ENCODE measurements at regions not wholly inside any gene's neighbourhood (a gene's known extent, or its start where the extent isn't known, plus 50 kb on each side); places are given as distances from the start of the nearest gene placed in this dataset.

DNA sequence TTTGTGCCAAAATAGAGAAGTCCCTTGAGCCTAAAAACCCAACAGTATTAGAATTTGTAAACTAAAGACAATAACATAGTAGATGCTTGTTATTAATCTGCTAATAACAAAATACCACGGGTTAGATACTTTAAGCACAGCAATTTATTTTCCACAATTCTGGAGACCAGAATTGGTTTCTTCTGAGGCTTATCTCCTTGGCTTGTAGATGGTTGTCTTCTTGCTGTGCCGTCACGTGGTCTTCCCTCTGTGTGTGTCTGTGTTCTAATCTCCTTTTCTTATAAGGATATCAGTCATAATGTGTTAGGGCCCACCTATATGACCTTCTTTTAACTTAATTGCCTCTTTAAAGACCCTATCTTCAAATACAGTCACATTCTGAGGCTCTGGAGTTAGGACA, 260.1 kb downstream of the CYRIA start:
- Mint-ChIP-seq H3K4me1 (no peaks in the 10 kb centered on the region), H3K36me3 (ENCODE audit: low read depth) (no peaks in the 10 kb centered on the region), H3K27ac (no peak overlapping the region), H3K27me3 (no peaks in the 10 kb centered on the region), H3K4me3 (no peak overlapping the region)
- ATAC-seq = no peak
- no peaks in the 10 kb centered on the region for H3K9me3 ChIP-seq (ENCODE audit: control insufficient read depth, low read length, poor library complexity, severe bottlenecking)
- no peak for DNase-seq

DNA sequence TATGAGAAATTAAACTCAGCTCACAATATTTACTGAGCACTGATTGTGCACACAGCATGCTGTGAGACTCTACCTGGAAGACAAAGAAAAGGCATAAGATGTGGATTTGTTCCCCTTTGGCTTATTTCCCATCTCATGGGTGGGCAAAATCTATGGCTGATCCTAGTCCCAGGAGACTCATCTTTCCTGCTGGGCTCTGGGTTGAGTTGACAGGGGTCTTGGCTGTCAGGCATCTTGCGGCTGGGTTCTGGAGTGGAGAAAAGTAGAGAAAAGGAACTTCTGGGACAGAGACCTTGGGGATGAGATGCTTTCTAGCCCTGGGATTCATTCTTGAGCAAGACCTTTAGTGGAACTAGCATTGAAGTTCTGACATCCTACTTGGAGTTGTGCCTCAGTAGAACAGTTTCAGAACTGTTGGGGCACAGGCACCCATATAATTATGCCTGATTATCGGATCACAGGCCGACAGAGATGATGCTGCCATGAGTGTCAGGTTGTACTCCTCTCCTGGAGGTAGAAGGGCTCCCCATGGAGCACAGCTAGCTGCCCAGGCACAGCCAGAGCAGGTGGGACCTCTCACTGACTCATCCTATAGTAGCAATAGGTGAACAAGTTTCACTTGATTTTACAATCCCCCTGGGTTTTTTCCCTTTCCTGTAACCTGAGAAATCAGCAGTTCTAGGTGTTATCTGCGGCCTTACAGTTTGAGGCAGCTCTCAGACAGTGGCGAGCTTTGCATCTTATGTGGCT, 260.9 kb downstream of the CYRIA start:
- Mint-ChIP-seq H3K4me1 (no peaks in the 10 kb centered on the region), H3K36me3 (ENCODE audit: low read depth) (no peaks in the 10 kb centered on the region), H3K27ac (no peak overlapping the region), H3K4me3 (no peak overlapping the region), H3K27me3 (no peaks in the 10 kb centered on the region)
- no peaks in the 10 kb centered on the region for H3K9me3 ChIP-seq (ENCODE audit: control insufficient read depth, low read length, poor library complexity, severe bottlenecking)
- DNase-seq (no peak), ATAC-seq (no peak)

DNA sequence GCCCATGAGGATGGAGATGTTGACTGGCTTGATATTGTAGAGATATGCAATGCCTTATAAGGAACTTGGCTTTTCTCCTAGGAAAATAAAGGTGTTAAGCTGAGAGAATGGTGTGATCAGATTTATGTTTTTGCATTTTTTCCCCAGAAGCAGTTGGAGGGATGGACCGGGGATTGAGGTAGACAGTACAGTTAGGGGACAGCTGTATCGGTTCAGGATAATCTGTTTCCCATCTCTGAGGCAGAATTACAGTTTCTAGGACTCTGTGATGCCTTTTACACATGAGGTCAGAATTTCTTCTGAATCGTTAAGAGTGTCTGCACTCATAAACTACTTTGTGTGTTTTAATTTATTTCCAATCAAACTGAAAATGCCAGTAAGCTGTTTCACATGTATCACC, 261.5 kb downstream of the CYRIA start:
- DNase-seq (no peak), ATAC-seq (no peak)
- Mint-ChIP-seq H3K27me3 (no peaks in the 10 kb centered on the region), H3K4me1 (no peaks in the 10 kb centered on the region), H3K27ac (no peak overlapping the region), H3K4me3 (no peak overlapping the region), H3K36me3 (ENCODE audit: low read depth) (no peaks in the 10 kb centered on the region)
- no peaks in the 10 kb centered on the region for H3K9me3 ChIP-seq (ENCODE audit: control insufficient read depth, low read length, poor library complexity, severe bottlenecking)

DNA sequence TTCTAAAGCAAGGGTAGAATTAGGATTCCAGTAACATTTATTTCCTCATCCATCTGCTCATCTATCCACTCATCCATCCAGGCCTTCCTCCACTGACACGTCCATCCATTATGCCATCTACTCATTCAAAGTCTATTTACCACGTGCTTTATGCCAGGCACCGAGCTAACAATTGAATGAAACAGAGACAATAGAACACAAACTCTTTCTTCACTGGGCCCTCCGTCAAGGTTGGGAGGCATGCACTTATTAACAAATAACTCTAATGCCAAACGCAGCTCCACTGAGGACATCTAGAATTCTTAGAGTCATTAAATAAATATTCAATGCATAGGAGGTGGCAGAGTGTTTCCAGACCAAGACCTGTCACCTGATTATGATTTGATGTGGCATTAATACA, 262.7 kb downstream of the CYRIA start:
- Mint-ChIP-seq H3K4me1 (no peaks in the 10 kb centered on the region), H3K27me3 (no peaks in the 10 kb centered on the region), H3K36me3 (ENCODE audit: low read depth) (no peaks in the 10 kb centered on the region), H3K27ac (no peak overlapping the region), H3K4me3 (no peak overlapping the region)
- DNase-seq = no peak
- ATAC-seq = no peak
- H3K9me3 ChIP-seq (ENCODE audit: control insufficient read depth, low read length, poor library complexity, severe bottlenecking) = no peaks in the 10 kb centered on the region

DNA sequence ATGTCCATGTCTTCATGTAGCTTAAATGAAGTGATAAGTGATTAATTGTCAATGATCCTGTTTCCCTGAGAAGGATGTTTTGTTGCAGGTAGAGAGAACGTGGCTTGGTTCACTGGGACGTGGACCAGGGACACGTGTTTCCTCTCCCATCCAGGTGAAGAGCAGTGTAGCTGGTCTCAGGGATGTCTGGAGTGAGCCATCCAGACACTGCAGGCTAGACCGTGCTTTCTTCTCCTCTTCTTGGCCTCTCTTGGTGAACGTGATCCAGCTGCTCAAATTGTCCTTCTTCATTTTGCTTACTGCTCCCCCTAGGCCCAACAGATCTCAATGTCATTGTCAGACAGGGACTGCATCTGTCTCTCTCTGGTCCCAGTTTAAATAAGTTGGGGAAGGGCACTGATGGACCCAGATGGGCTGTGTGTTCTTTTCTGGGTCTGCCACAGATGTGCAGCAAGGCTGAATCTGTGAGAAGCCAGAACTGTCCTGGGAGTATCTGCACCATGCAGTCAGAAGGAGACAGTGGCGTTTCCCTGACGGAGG, 263.8 kb downstream of the CYRIA start:
- Mint-ChIP-seq H3K4me3 (no peak overlapping the region), H3K36me3 (ENCODE audit: low read depth) (no peaks in the 10 kb centered on the region), H3K27ac (no peak overlapping the region), H3K27me3 (no peaks in the 10 kb centered on the region), H3K4me1 (no peaks in the 10 kb centered on the region)
- DNase-seq (no peak), ATAC-seq (no peak)
- no peaks in the 10 kb centered on the region for H3K9me3 ChIP-seq (ENCODE audit: control insufficient read depth, low read length, poor library complexity, severe bottlenecking)

DNA sequence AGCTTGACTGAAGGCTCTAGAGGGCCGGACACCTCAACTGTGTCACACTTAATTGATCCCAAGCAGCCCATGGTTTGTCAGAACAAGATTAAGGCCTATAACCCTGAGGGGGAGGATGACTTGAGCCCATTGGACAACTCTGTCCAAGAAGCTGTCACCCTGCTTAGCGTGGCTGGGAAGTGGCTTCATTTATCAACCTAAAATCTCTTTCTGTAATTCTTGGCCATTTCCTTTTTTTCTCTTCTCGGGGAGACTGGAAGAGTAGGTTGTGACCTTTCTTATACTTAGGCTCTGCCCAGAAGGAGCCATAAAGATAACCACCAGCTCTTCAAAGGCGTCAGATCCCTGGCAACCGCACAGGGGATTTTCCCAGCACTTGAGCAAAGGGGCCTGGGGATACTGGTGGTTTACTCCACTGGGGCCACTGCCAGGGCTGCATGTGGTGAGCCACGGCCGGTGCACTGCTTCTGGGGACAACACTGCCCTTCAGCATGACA, 265.5 kb downstream of the CYRIA start:
- no peak for DNase-seq
- Mint-ChIP-seq H3K27ac (no peak overlapping the region), H3K27me3 (no peaks in the 10 kb centered on the region), H3K4me1 (no peaks in the 10 kb centered on the region), H3K36me3 (ENCODE audit: low read depth) (no peaks in the 10 kb centered on the region), H3K4me3 (no peak overlapping the region)
- no peak for ATAC-seq
- no peaks in the 10 kb centered on the region for H3K9me3 ChIP-seq (ENCODE audit: control insufficient read depth, low read length, poor library complexity, severe bottlenecking)

DNA sequence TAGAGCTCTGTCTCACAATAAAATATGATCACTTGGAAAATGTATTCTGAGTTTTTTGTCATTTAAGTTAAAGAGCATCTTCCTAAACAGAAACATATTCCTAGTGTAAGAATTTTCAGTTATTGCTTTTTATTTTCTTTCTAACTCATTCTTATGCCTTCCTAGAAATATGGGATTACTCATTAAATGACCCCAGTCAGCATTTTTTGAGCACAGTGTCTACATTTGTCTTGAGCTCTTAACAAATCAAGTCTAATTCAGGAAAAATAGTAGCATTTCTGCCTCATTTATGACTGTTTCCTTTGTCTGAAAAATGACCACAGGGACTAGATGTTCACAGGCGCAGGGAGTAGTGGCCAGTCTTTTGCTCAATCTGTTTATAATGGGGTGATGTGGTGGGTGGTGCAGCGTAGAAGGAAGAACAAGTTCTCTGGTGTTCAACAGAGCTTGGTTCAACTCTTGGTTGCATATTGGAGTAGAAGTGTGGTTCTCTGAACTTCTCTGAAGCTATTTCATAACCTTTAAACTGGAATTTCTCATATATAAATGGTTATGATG, 267.1 kb downstream of the CYRIA start:
- Mint-ChIP-seq H3K36me3 (ENCODE audit: low read depth) (no peaks in the 10 kb centered on the region), H3K27me3 (no peaks in the 10 kb centered on the region), H3K27ac (no peak overlapping the region), H3K4me1 (no peaks in the 10 kb centered on the region), H3K4me3 (no peak overlapping the region)
- ATAC-seq (no peak), DNase-seq (no peak)
- H3K9me3 ChIP-seq (ENCODE audit: control insufficient read depth, low read length, poor library complexity, severe bottlenecking) = no peaks in the 10 kb centered on the region

DNA sequence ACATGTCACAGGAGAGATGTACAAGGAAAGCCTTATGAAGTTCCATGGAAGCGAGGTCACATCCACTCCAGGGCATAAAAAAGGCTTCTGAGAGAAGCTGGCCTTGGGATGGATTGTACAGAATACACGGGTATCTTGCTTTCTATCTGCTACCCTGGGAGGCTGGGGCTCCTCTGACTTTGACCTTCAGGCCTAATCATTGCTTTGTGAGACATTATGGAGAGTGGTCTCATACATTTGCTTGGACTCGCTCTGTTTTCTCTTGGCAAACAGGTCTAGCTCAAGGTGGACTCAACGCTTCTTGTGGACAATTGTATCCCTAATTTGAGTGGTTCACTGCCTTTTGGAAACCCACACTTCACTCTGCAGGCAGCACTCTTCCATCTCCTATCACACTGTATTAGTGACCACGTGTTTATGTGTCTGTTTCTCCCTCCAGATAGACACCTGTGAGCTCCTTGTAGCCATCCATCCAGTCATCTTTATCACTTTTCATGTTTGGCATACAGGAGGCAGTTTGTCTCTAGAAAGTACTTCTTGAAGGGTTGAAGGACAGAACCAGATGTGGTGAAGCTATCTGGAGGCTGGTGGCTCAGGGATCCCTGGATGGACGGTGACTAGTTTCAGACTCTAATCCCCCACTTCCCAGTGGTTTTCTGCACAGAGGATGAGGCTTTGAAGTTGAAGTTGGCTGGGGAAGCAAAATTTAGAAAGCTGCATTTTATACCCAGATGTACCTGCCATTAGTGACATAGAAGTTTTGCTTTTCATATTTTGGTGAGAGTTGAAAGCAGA, 267.8 kb downstream of the CYRIA start:
- no peaks in the 10 kb centered on the region for H3K4me1 Mint-ChIP-seq
- no peaks in the 10 kb centered on the region for H3K27me3 Mint-ChIP-seq
- no peaks in the 10 kb centered on the region for H3K36me3 Mint-ChIP-seq (ENCODE audit: low read depth)
- DNase-seq (no peak), ATAC-seq (no peak)
- no peaks in the 10 kb centered on the region for H3K9me3 ChIP-seq (ENCODE audit: control insufficient read depth, low read length, poor library complexity, severe bottlenecking)
- H3K4me3 Mint-ChIP-seq = no peak overlapping the region
- no peak overlapping the region for H3K27ac Mint-ChIP-seq

DNA sequence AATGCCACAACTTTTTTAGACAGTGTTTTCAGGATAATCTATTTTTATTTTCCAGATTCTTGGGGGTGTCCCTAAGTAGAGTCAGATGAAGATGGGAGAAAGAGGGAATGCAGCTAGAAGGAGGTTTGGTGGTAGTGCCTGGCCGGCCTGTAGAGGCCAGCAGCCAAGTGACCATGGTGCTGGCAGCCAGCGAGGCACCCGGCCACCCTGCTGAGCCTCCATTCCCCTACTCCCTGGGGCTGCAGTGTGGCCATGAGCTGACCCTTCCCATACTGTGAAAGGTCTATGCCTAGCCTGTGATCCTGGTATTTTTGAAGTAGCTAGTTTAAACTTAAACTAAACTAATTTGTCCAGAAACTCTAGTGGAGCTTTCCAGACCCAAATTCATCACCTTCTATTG, 268.6 kb downstream of the CYRIA start:
- Mint-ChIP-seq H3K4me1 (no peaks in the 10 kb centered on the region), H3K4me3 (no peak overlapping the region), H3K27ac (no peak overlapping the region), H3K36me3 (ENCODE audit: low read depth) (no peaks in the 10 kb centered on the region), H3K27me3 (no peaks in the 10 kb centered on the region)
- no peaks in the 10 kb centered on the region for H3K9me3 ChIP-seq (ENCODE audit: control insufficient read depth, low read length, poor library complexity, severe bottlenecking)
- ATAC-seq (no peak), DNase-seq (no peak)

DNA sequence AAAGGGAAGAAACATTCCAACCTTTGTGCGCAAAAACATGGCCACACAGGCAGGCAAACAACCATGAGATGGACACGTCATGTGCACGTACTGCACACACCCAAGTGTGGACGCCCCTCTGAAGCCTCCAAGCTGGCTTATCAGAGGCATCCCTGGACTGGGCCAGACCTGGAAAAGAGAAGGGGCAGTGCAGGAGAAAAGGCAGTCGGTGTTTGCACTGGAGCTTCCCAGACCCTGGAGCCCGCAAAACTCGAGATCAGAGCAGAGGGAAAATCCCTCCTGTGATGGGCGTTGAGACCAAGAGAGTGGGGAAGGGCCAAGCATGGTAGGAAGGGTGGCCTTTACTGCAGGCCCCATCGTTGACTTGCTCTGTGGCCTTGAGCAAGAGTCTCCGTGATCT, 269.5 kb downstream of the CYRIA start:
- H3K9me3 ChIP-seq (ENCODE audit: control insufficient read depth, low read length, poor library complexity, severe bottlenecking) = no peaks in the 10 kb centered on the region
- no peak for DNase-seq
- Mint-ChIP-seq H3K4me1 (no peaks in the 10 kb centered on the region), H3K27me3 (no peaks in the 10 kb centered on the region), H3K36me3 (ENCODE audit: low read depth) (no peaks in the 10 kb centered on the region), H3K4me3 (no peak overlapping the region), H3K27ac (no peak overlapping the region)
- ATAC-seq = no peak

DNA sequence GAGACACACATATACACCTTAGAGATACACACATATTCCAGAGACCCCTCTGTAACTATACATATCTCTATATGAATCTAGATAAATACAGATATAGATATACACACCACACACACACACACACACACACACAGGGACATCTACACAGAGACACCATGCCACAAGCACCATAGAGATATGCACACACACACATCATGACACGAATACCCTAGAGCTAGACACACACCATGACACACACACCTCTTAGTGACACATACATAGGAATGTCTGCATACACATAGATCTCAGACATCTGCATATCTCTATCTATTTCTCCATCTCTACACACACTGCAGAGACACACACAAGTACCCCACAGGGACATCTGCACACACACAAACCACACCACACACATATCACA, 270.0 kb downstream of the CYRIA start:
- Mint-ChIP-seq H3K4me3 (no peak overlapping the region), H3K36me3 (ENCODE audit: low read depth) (no peaks in the 10 kb centered on the region), H3K4me1 (no peaks in the 10 kb centered on the region), H3K27ac (no peak overlapping the region), H3K27me3 (no peaks in the 10 kb centered on the region)
- ATAC-seq = no peak
- DNase-seq = no peak
- H3K9me3 ChIP-seq (ENCODE audit: control insufficient read depth, low read length, poor library complexity, severe bottlenecking) = no peaks in the 10 kb centered on the region

DNA sequence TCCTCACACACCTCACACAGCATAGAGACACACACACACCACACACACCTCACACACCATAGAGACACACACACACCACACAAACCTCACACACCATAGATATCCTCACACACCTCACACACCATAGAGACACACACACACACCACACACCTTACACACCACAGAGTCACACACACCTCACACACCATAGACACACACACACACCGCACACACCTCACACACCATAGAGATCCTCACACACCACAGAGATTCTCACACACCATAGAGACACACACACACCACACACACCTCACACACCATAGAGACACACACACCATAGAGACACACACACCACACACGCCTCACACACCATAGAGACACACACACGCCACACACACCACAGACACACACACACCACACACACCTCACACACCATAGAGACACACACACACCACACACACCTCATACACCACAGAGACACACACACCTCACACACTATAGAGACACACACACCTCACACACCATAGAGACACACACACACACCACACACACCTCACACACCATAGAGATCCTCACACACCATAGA, 270.6 kb downstream of the CYRIA start:
- no peaks in the 10 kb centered on the region for H3K27me3 Mint-ChIP-seq
- no peak overlapping the region for H3K27ac Mint-ChIP-seq
- H3K9me3 ChIP-seq (ENCODE audit: control insufficient read depth, low read length, poor library complexity, severe bottlenecking) = peaks cover 2% of the 10 kb centered on the region
- ATAC-seq (no peak), DNase-seq (no peak)
- no peak overlapping the region for H3K4me3 Mint-ChIP-seq
- no peaks in the 10 kb centered on the region for H3K36me3 Mint-ChIP-seq (ENCODE audit: low read depth)
- no peaks in the 10 kb centered on the region for H3K4me1 Mint-ChIP-seq

All from T-helper 17 cell (primary cell).